H1 (cell line): ENCODE measurements at regions not wholly inside any gene's neighbourhood (a gene's known extent, or its start where the extent isn't known, plus 50 kb on each side); places are given as distances from the start of the nearest gene placed in this dataset.

Experiments used
- CTCF ChIA-PET: fragments of 300-600 bp; sonication (Branson Sonifier 250); formaldehyde crosslinking; loops from one replicate; lab custom pipeline; 2021; ENCODE audit not compliant: partially characterized antibody; lab: Charles Lee
- POLR2A ChIA-PET: fragments of 300-600 bp; sonication (Branson Sonifier 250); formaldehyde crosslinking; loops from one replicate; lab custom pipeline; 2021; ENCODE audit warnings: inconsistent platforms; ENCODE audit not compliant: partially characterized antibody; lab: Charles Lee
- DNase-seq, 2 experiments: peaks; one replicate each; pipeline versions ENCODE4 v3.0.0 to v3.0.0-alpha.2; 2010 to 2022; ENCODE audit warnings: low spot score in 2 of 2, low read depth in 1 of 2, mixed read lengths in 1 of 2
- FAIRE-seq: peaks from 2 replicates; lab custom pipeline; 2011; peaks lifted over from hg19 to GRCh38; lab: Jason Lieb, UNC
- H2AFZ ChIP-seq: 2 replicates; pipeline ENCODE4 v1.8.1; 2012; ENCODE audit warnings: low read length, inconsistent platforms
- H2AK5ac ChIP-seq: 2 replicates; pipeline ENCODE4 v1.6.1; 2013; ENCODE audit warnings: low read depth, low read length
- H2BK120ac ChIP-seq: replicated peaks from 2 replicates; pipeline ENCODE3; 2013; ENCODE audit warnings: low read depth, low read length, inconsistent platforms
- H2BK12ac ChIP-seq: 2 replicates; pipeline ENCODE4 v1.6.1; 2013; ENCODE audit warnings: low read depth, low read length
- H2BK15ac ChIP-seq: 2 replicates; pipeline ENCODE4 v1.6.1; 2013; ENCODE audit warnings: low read length
- H2BK20ac ChIP-seq: 2 replicates; pipeline ENCODE4 v1.6.1; 2013; ENCODE audit warnings: low read length
- H2BK5ac ChIP-seq: 2 replicates; pipeline ENCODE4 v1.6.1; 2013; ENCODE audit warnings: low read depth, low read length
- H3K14ac ChIP-seq: 2 replicates; pipeline ENCODE4 v1.6.1; 2013; ENCODE audit warnings: inconsistent platforms; ENCODE audit not compliant: insufficient read length
- H3K18ac ChIP-seq: 2 replicates; pipeline ENCODE4 v1.6.1; 2013; ENCODE audit warnings: low read length; ENCODE audit errors: extremely low read depth
- H3K23ac ChIP-seq: 2 replicates; pipeline ENCODE4 v1.6.1; 2013; ENCODE audit warnings: inconsistent platforms; ENCODE audit not compliant: insufficient read length
- H3K23me2 ChIP-seq: 2 replicates; pipeline ENCODE4 v1.6.1; 2013; ENCODE audit warnings: low read depth, low read length
- H3K27ac ChIP-seq: 2 replicates; pipeline ENCODE4 v1.6.1; 2011; ENCODE audit warnings: low read depth, low read length, inconsistent platforms
- H3K27me3 ChIP-seq, 4 experiments: replicated peaks in 1 of 4; 1 replicate in 1 of 4; 2 replicates in 3 of 4; pipeline versions ENCODE4 v1.6.1 to v1.8.1; 2011 to 2013; ENCODE audit warnings: low read length in 3 of 4, mild to moderate bottlenecking in 3 of 4, inconsistent platforms in 2 of 4, mixed read lengths in 2 of 4, moderate library complexity in 1 of 4; ENCODE audit not compliant: control insufficient read depth in 3 of 4, insufficient read depth in 3 of 4; ENCODE audit errors: extremely low read depth in 1 of 4
- H3K36me3 ChIP-seq, 4 experiments: 2 replicates each; pipeline versions ENCODE4 v1.6.1 to v1.8.1; 2011 to 2013; ENCODE audit warnings: mild to moderate bottlenecking in 4 of 4, low read length in 3 of 4, moderate library complexity in 2 of 4, control low read depth in 1 of 4, inconsistent platforms in 1 of 4; ENCODE audit not compliant: insufficient read depth in 4 of 4, control insufficient read depth in 2 of 4
- H3K4ac ChIP-seq: replicated peaks from 2 replicates; pipeline ENCODE3; 2013; ENCODE audit warnings: low read length, low read depth, mixed read lengths, inconsistent platforms; ENCODE audit not compliant: insufficient read length
- H3K4me1 ChIP-seq, 4 experiments: replicated peaks in 1 of 4; 1 replicate in 1 of 4; 2 replicates in 3 of 4; pipeline versions ENCODE4 v1.6.1 to v1.8.1; 2011 to 2013; ENCODE audit warnings: low read length in 3 of 4, inconsistent platforms in 2 of 4, mixed read lengths in 1 of 4; ENCODE audit not compliant: insufficient read depth in 4 of 4, control insufficient read depth in 3 of 4
- H3K4me2 ChIP-seq, 2 experiments: 2 replicates each; pipeline versions ENCODE4 v1.6.1 to v1.8.1; 2011 to 2013; ENCODE audit warnings: low read depth in 2 of 2, low read length in 2 of 2, control low read depth in 1 of 2, inconsistent platforms in 1 of 2, mild to moderate bottlenecking in 1 of 2; ENCODE audit not compliant: insufficient read depth in 1 of 2
- H3K4me3 ChIP-seq, 4 experiments: fragments of 200-600, 300-600 bp in 1 of 4; sonication (generic), shearing (Covaris generic), sonication (Bioruptor Twin) in 1 of 4; 2 replicates each; pipeline versions ENCODE4 v1.5.1 to v1.8.1; 2011 to 2016; ENCODE audit warnings: low read length in 4 of 4, low read depth in 3 of 4, control low read depth in 2 of 4, inconsistent platforms in 2 of 4, mild to moderate bottlenecking in 2 of 4, mixed read lengths in 1 of 4, moderate library complexity in 1 of 4; ENCODE audit not compliant: insufficient read depth in 2 of 4; ENCODE audit errors: extremely low read depth in 1 of 4
- H3K56ac ChIP-seq: replicated peaks from 2 replicates; pipeline ENCODE3; 2013; ENCODE audit warnings: low read depth, mild to moderate bottlenecking, mixed read lengths, low read length, inconsistent platforms; ENCODE audit not compliant: insufficient read length
- H3K79me1 ChIP-seq: 2 replicates; pipeline ENCODE4 v1.6.1; 2013; ENCODE audit warnings: low read depth, low read length, control low read depth
- H3K79me2 ChIP-seq, 2 experiments: 2 replicates each; pipeline versions ENCODE4 v1.6.1 to v1.8.1; 2012 to 2013; ENCODE audit warnings: low read length in 2 of 2, mild to moderate bottlenecking in 2 of 2, inconsistent platforms in 1 of 2; ENCODE audit not compliant: insufficient read depth in 2 of 2, control insufficient read depth in 1 of 2
- H3K9ac ChIP-seq, 4 experiments: replicated peaks in 1 of 4; 1 replicate in 1 of 4; 2 replicates in 3 of 4; pipeline versions ENCODE4 v1.6.1 to v1.8.1; 2011 to 2013; ENCODE audit warnings: low read depth in 3 of 4, low read length in 3 of 4, control low read depth in 2 of 4, mild to moderate bottlenecking in 2 of 4, moderate library complexity in 2 of 4, inconsistent platforms in 1 of 4; ENCODE audit errors: extremely low read depth in 1 of 4
- H3K9me3 ChIP-seq, 2 experiments: 2 replicates each; pipeline versions ENCODE4 v1.6.1 to v1.8.1; 2012 to 2013; ENCODE audit warnings: mild to moderate bottlenecking in 2 of 2, moderate library complexity in 2 of 2, control low read depth in 1 of 2, inconsistent platforms in 1 of 2, low read depth in 1 of 2, low read length in 1 of 2, mixed read lengths in 1 of 2; ENCODE audit not compliant: insufficient read depth in 2 of 2
- H4K20me1 ChIP-seq, 2 experiments: replicated peaks in 1 of 2; 2 replicates each; pipeline versions ENCODE3 to v1.8.1; 2011 to 2013; ENCODE audit warnings: inconsistent platforms in 2 of 2, low read length in 2 of 2, mild to moderate bottlenecking in 1 of 2; ENCODE audit not compliant: insufficient read depth in 2 of 2, control insufficient read depth in 1 of 2
- H4K5ac ChIP-seq: 2 replicates; pipeline ENCODE4 v1.6.1; 2013; ENCODE audit warnings: low read length, low read depth, mixed read lengths, inconsistent platforms; ENCODE audit not compliant: insufficient read length
- H4K8ac ChIP-seq: 2 replicates; pipeline ENCODE4 v1.8.0; 2013; ENCODE audit warnings: mild to moderate bottlenecking, moderate library complexity, low read length, inconsistent platforms; ENCODE audit not compliant: insufficient read depth; ENCODE audit errors: extremely low read depth
- H4K91ac ChIP-seq: replicated peaks from 2 replicates; pipeline ENCODE3; 2013; ENCODE audit warnings: low read length, mixed read lengths, inconsistent platforms; ENCODE audit not compliant: insufficient read length
- BRCA1 ChIP-seq: IDR thresholded peaks from 2 replicates; pipeline ENCODE4 v1.6.1; 2012; ENCODE audit warnings: low read depth, low read length, improper control_type of control experiment
- CHD2 ChIP-seq: IDR thresholded peaks from 2 replicates; pipeline ENCODE4 v1.6.1; 2012; ENCODE audit warnings: low read length, improper control_type of control experiment
- CTCF ChIP-seq, 3 experiments: IDR thresholded peaks; 1 replicate in 2 of 3; 2 replicates in 1 of 3; pipeline versions ENCODE4 v1.5.1 to v1.6.1; 2011; ENCODE audit warnings: low read length in 3 of 3, mild to moderate bottlenecking in 3 of 3, inconsistent platforms in 2 of 3, low read depth in 1 of 3, moderate library complexity in 1 of 3; ENCODE audit not compliant: insufficient read depth in 1 of 3; ENCODE audit errors: control extremely low read depth in 1 of 3
- E2F6 ChIP-seq: IDR thresholded peaks from 2 replicates; pipeline ENCODE4 v1.6.1; 2012; ENCODE audit warnings: inconsistent platforms
- EP300 ChIP-seq, 2 experiments: IDR thresholded peaks; 1 replicate in 1 of 2; 2 replicates in 1 of 2; pipeline ENCODE4 v1.6.1; 2011 to 2012; ENCODE audit warnings: low read depth in 2 of 2, low read length in 2 of 2, mild to moderate bottlenecking in 2 of 2, borderline replicate concordance in 1 of 2, inconsistent platforms in 1 of 2, moderate library complexity in 1 of 2
- GABPA ChIP-seq: IDR thresholded peaks from 2 replicates; pipeline ENCODE4 v1.6.1; 2011; ENCODE audit warnings: mild to moderate bottlenecking, low read length, moderate library complexity, borderline replicate concordance; ENCODE audit not compliant: insufficient read depth
- HDAC2 ChIP-seq, 2 experiments: fragments of 300-600 bp in 1 of 2; sonication (generic) in 1 of 2; IDR thresholded peaks; 2 replicates each; pipeline ENCODE4 v1.6.1; 2011 to 2012; ENCODE audit warnings: low read depth in 2 of 2, low read length in 2 of 2, mild to moderate bottlenecking in 2 of 2, moderate library complexity in 2 of 2, borderline replicate concordance in 1 of 2, inconsistent platforms in 1 of 2
- TAF1 ChIP-seq: IDR thresholded peaks from 2 replicates; pipeline ENCODE4 v1.6.1; 2011; ENCODE audit warnings: mild to moderate bottlenecking, low read depth, low read length
- TAF7 ChIP-seq: optimal IDR thresholded peaks from 2 replicates; pipeline ENCODE3; 2011; ENCODE audit warnings: low read depth, mild to moderate bottlenecking, inconsistent platforms, low read length, moderate library complexity, borderline replicate concordance
- TCF12 ChIP-seq: IDR thresholded peaks from 2 replicates; pipeline ENCODE4 v1.6.1; 2011; ENCODE audit warnings: low read depth, mild to moderate bottlenecking, low read length
- WGBS, 2 experiments: shearing (Covaris generic) in 1 of 2; methylation state at CpG; one replicate each; pipeline versions ENCODE4 v1.1.6 to v1.1.7; 2013 to 2015; ENCODE audit warnings: low lambda C conversion rate in 2 of 2, mixed read lengths in 2 of 2, inconsistent platforms in 1 of 2, low coverage in 1 of 2, missing lambda C conversion rate in 1 of 2; ENCODE audit not compliant: insufficient replicate concordance in 2 of 2, insufficient coverage in 1 of 2, insufficient read length in 1 of 2; ENCODE audit errors: extremely low coverage in 1 of 2, missing lambda C conversion rate in 1 of 2; 5-methylcytosine and 5-hydroxymethylcytosine counted together

- FAIRE-seq, result no peak
- no peaks in the 10 kb centered on the region for H3K79me2 ChIP-seq
- no peak overlapping the region for H2BK15ac ChIP-seq
- no peaks in the 10 kb centered on the region for H3K79me1 ChIP-seq
- H3K36me3 ChIP-seq, result no peaks in the 10 kb centered on the region
- H3K4me3 ChIP-seq, result no peak overlapping the region
- no peak overlapping the region for H3K4me2 ChIP-seq
- no peaks in the 10 kb centered on the region for H3K23me2 ChIP-seq
- peak overlapping the region; percentile 84; the same call in 1 of the 2 replicates for H2BK5ac ChIP-seq
- no peak overlapping the region for H3K27ac ChIP-seq
- CTCF ChIA-PET, result interaction anchor here (0.7 kb wide), 1 partner anchor 378 kb away, joined by 3 read pairs; no protein-coding TSS in a partner anchor
- peak overlapping the region; percentile 77; the same call in 1 of the 2 replicates for H2BK12ac ChIP-seq
- no peaks in the 10 kb centered on the region for H3K27me3 ChIP-seq
- no peak overlapping the region; the same call in 1 of the 2 replicates for H2AFZ ChIP-seq
- H3K23ac ChIP-seq, result no peak overlapping the region
- POLR2A ChIA-PET, result no interaction called here
- no peak overlapping the region for H3K18ac ChIP-seq
- no peak overlapping the region for H3K4ac ChIP-seq
- no peak overlapping the region for H3K9ac ChIP-seq
- no peak for DNase-seq
- H3K56ac ChIP-seq, result no peak overlapping the region
- H2BK120ac ChIP-seq, result no peak overlapping the region
- no peak overlapping the region for H3K14ac ChIP-seq
- H3K4me1 ChIP-seq, result peaks cover 0 to 4% (median 0%) of the 10 kb centered on the region in 4 experiments; a peak in 1 of 7 replicates
- H2AK5ac ChIP-seq, result no peak overlapping the region
- H4K8ac ChIP-seq, result no peak overlapping the region
- peak overlapping the region; percentile 23; the same call in 1 of the 2 replicates for H2BK20ac ChIP-seq
- 97% methylated on average over 6 of the region's 6 CpGs; no CpG with 5 or more reads in 1 of the 2 experiments for WGBS, 2 experiments
- no peaks in the 10 kb centered on the region for H3K9me3 ChIP-seq
- no peak overlapping the region for H4K91ac ChIP-seq
- no peaks in the 10 kb centered on the region for H4K20me1 ChIP-seq
- no peak overlapping the region for H4K5ac ChIP-seq
- no peak for TF ChIP-seq CHD2
- no peak for TF ChIP-seq CTCF (IDR thresholded peaks at IDR 0.05; ENCODE audit: control extremely low read depth in 1 of 3, insufficient read depth in 1 of 3, low read depth in 1 of 3, low read length in 3 of 3)
- no peak for TF ChIP-seq TAF1
- no peak for TF ChIP-seq BRCA1
- no peak for TF ChIP-seq TCF12
- TF ChIP-seq EP300 (IDR thresholded peaks at IDR 0.05; ENCODE audit: borderline replicate concordance in 1 of 2, low read depth in 2 of 2, low read length in 2 of 2), result no peak
- no peak for TF ChIP-seq HDAC2 (IDR thresholded peaks at IDR 0.05; ENCODE audit: borderline replicate concordance in 1 of 2, low read depth in 2 of 2, low read length in 2 of 2)
- no peak for TF ChIP-seq E2F6
- no peak for TF ChIP-seq TAF7
- no peak for TF ChIP-seq GABPA
Observed at GRCh38 chr5:4019841-4020240, 424.2 kb downstream of the IRX1 start.
